Pancreas (tissue), 10 donors: ENCODE measurements at regions not wholly inside any gene's neighbourhood (a gene's known extent, or its start where the extent isn't known, plus 50 kb on each side); places are given as distances from the start of the nearest gene placed in this dataset.

Experiments
- ATAC-seq, 4 donors: fragments of 200-7000 bp; cut with Tn5 transposase; one replicate each; pipeline versions ENCODE4 v1.8.0 to v1.9.1; 2020; ENCODE audit warnings: mild to moderate bottlenecking in 4 of 4, moderate library complexity in 4 of 4
- DNase-seq, 6 donors: peaks; one replicate each; pipeline ENCODE4 v3.0.0-alpha.2; 2020
- FAIRE-seq: peaks from 2 replicates; lab custom pipeline; 2012; peaks lifted over from hg19 to GRCh38; lab: Jason Lieb, UNC
- H3K27ac ChIP-seq, 4 donors: fragments of 200-600 bp; sonication (generic); 1 replicate in 3 of 4; 2 replicates in 1 of 4; pipeline versions ENCODE4 v1.5.0 to v1.8.0; 2020
- H3K27me3 ChIP-seq, 4 donors: fragments of 200-600 bp; one replicate each; pipeline ENCODE4 v1.8.0; 2021
- H3K36me3 ChIP-seq, 3 donors: fragments of 200-600 bp; sonication (generic) in 1 of 3; one replicate each; pipeline versions ENCODE4 v1.5.0 to v1.8.0; 2020 to 2021
- H3K4me1 ChIP-seq, 3 donors: fragments of 200-600 bp; one replicate each; pipeline ENCODE4 v1.8.0; 2021
- H3K4me3 ChIP-seq, 4 donors: fragments of 200-600 bp; sonication (generic) in 2 of 4; one replicate each; pipeline versions ENCODE4 v1.5.0 to v1.8.0; 2020 to 2021
- H3K9me3 ChIP-seq, 4 donors: fragments of 200-600 bp; one replicate each; pipeline ENCODE4 v1.8.0; 2021
- CTCF ChIP-seq, 4 donors: fragments of 200-600 bp; sonication (generic) in 3 of 4; IDR thresholded peaks; one replicate each; pipeline versions ENCODE4 v1.5.0 to v1.8.0; 2021; ENCODE audit warnings: antibody characterized with exemption in 4 of 4
- WGBS, 2 donors: extraction: QIAGEN DNeasy Blood & Tissue Kit; methylation state at CpG; one replicate each; pipeline ENCODE4 v1.1.7; 2013; 5-methylcytosine and 5-hydroxymethylcytosine counted together
- intact Hi-C, 3 donors: fragments of 100-400 bp; cut with DNase I; formaldehyde crosslinking; loops; one replicate each; pipeline versions ENCODE4 v1.11.1 to v1.14.2; 2022
- donor health status: healthy with polysubstance abuse.
- donor health status: DM: no; HTN: no; CAD: no; lungs with moderate emphysema.
- donor health status: DM: no; HTN: no; CAD: no.
- donor health status: control.
- donor health status: control.
- donor health status: Bipolar disorder and iron deficiency.
- donor health status: DM: yes; HTN: yes; CAD: no.
- donor health status: DM: no; HTN: no; CAD: no.
- donor health status: DM: no; HTN: no; CAD: no.
- donor health status: DM: yes; HTN: yes; CAD: no.

GRCh38 chr1:187151555-187151954 is 322.8 kb downstream of the PLA2G4A start:
- no peak for FAIRE-seq
- no peak for ATAC-seq
- Histone ChIP-seq H3K4me3 (no peak overlapping the region), H3K27me3 (no peaks in the 10 kb centered on the region), H3K36me3 (no peaks in the 10 kb centered on the region), H3K27ac (no peak overlapping the region), H3K4me1 (no peaks in the 10 kb centered on the region), H3K9me3 (no peaks in the 10 kb centered on the region)
- no peak for DNase-seq
- intact Hi-C loops, result no loop called here
- TF ChIP-seq CTCF (IDR thresholded peaks at IDR 0.05), result no peak

- intact Hi-C loops, result no loop called here
Measured at GRCh38 chr1:187153047-187153446, 324.3 kb downstream of the PLA2G4A start.

DNA sequence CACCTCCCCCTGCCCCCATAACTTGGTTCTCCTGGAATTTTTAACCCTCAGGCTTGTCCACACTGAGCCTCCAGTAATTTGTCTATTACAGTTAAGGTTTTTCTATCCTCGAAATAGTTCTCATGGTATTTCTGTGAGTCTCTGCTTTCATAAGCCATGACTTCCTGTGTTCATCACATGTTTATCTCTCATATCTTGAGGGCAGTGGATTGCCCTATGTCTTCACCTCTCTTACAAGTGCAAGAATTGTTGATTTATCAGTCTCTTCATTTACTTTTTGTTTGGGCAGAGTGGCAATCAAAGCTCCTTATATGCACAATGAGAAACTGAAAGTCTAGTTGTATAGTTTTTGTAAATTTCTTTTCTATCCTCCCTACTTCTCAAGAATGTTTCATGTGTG is 328.4 kb downstream of the PLA2G4A start:
- WGBS, 2 donors, result 30 to 38% methylated on average over 1 of the region's 1 CpG
- no peak overlapping the region for H3K4me3 ChIP-seq
- FAIRE-seq, result no peak
- DNase-seq, result no peak
- no peaks in the 10 kb centered on the region for H3K36me3 ChIP-seq
- no peak for ATAC-seq
- no peak for TF ChIP-seq CTCF (IDR thresholded peaks at IDR 0.05)
- intact Hi-C loops, result no loop called here
- no peaks in the 10 kb centered on the region for H3K9me3 ChIP-seq
- no peaks in the 10 kb centered on the region for H3K27me3 ChIP-seq
- no peak overlapping the region for H3K27ac ChIP-seq
- no peaks in the 10 kb centered on the region for H3K4me1 ChIP-seq

More at GRCh38 chr1:187153047-187153446, 324.3 kb downstream of the PLA2G4A start:
- no peak for DNase-seq
- Histone ChIP-seq H3K9me3 (no peaks in the 10 kb centered on the region), H3K27me3 (no peaks in the 10 kb centered on the region), H3K36me3 (no peaks in the 10 kb centered on the region), H3K4me3 (no peak overlapping the region), H3K27ac (no peak overlapping the region), H3K4me1 (no peaks in the 10 kb centered on the region)
- no peak for FAIRE-seq
- TF ChIP-seq CTCF (IDR thresholded peaks at IDR 0.05), result no peak
- no peak for ATAC-seq
- 0 to 26% methylated on average over 1 of the region's 1 CpG for WGBS, 2 donors

DNA sequence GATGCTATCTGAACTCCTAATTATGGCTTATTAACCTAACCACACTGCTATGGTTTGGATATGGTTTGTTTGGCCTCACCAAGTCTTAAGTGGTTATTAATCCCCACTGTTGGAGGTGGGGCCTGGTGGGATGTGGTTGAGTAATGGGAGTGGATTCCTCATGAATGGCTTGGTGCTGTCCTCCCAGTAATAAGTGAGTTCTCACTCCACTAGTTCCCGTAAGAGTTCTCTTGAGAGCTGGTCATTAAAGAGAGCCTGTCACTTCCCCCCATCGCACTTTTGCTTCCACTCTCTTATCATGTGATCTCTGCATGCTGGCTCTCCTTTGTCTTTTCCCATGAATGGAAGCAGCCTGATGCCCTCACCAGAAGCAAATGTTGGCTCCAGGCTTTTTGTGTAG is 328.8 kb downstream of the PLA2G4A start:
- Histone ChIP-seq H3K27me3 (no peaks in the 10 kb centered on the region), H3K36me3 (no peaks in the 10 kb centered on the region), H3K9me3 (no peaks in the 10 kb centered on the region), H3K27ac (no peak overlapping the region), H3K4me3 (no peak overlapping the region), H3K4me1 (no peaks in the 10 kb centered on the region)
- no peak for TF ChIP-seq CTCF (IDR thresholded peaks at IDR 0.05)
- FAIRE-seq (no peak), ATAC-seq (no peak), DNase-seq (no peak)
- WGBS, 2 donors, result 43 to 63% methylated on average over 2 of the region's 2 CpGs
- intact Hi-C loops, result no loop called here

- Histone ChIP-seq H3K36me3 (no peaks in the 10 kb centered on the region), H3K27ac (no peak overlapping the region), H3K4me1 (no peaks in the 10 kb centered on the region), H3K27me3 (no peaks in the 10 kb centered on the region), H3K4me3 (no peak overlapping the region), H3K9me3 (no peaks in the 10 kb centered on the region)
- intact Hi-C loops, result no loop called here
- ATAC-seq (no peak), FAIRE-seq (no peak), DNase-seq (no peak)
- no peak for TF ChIP-seq CTCF (IDR thresholded peaks at IDR 0.05)
Measured at GRCh38 chr1:187167555-187167954, 338.8 kb downstream of the PLA2G4A start.
